Upper lobe of right lung (tissue), 1 donor: ENCODE measurements at regions not wholly inside any gene's neighbourhood (a gene's known extent, or its start where the extent isn't known, plus 50 kb on each side); places are given as distances from the start of the nearest gene placed in this dataset.

Experiments
- ATAC-seq: fragments of 200-7000 bp; cut with Tn5 transposase; one replicate; pipeline ENCODE4 v1.9.1; 2020; ENCODE audit warnings: mild to moderate bottlenecking, moderate library complexity
- DNase-seq: peaks from one replicate; pipeline ENCODE4 v3.0.0-alpha.2; 2020
- H3K27ac ChIP-seq: fragments of 200-600 bp; one replicate; pipeline ENCODE4 v1.8.0; 2022
- H3K27me3 ChIP-seq: fragments of 200-600 bp; one replicate; pipeline ENCODE4 v1.8.0; 2022; ENCODE audit warnings: mild to moderate bottlenecking
- H3K36me3 ChIP-seq: fragments of 200-600 bp; one replicate; pipeline ENCODE4 v1.8.0; 2022
- H3K4me1 ChIP-seq: fragments of 200-600 bp; one replicate; pipeline ENCODE4 v1.8.0; 2022
- H3K4me3 ChIP-seq: fragments of 200-600 bp; one replicate; pipeline ENCODE4 v1.8.0; 2022; ENCODE audit warnings: mild to moderate bottlenecking
- H3K9me3 ChIP-seq: fragments of 200-600 bp; one replicate; pipeline ENCODE4 v1.8.0; 2022
- intact Hi-C: fragments of 100-400 bp; cut with DNase I; formaldehyde crosslinking; loops from one replicate; pipeline ENCODE4 v1.11.0; 2022
- TF ChIP-seq, protein P1 (sequence below): fragments of 200-600 bp; IDR thresholded peaks from one replicate; pipeline ENCODE4 v1.8.0; 2022; ENCODE audit warnings: antibody characterized with exemption
- donor health status: DM: no; HTN: yes; CAD: no; lungs with severe emphysema.

DNA sequence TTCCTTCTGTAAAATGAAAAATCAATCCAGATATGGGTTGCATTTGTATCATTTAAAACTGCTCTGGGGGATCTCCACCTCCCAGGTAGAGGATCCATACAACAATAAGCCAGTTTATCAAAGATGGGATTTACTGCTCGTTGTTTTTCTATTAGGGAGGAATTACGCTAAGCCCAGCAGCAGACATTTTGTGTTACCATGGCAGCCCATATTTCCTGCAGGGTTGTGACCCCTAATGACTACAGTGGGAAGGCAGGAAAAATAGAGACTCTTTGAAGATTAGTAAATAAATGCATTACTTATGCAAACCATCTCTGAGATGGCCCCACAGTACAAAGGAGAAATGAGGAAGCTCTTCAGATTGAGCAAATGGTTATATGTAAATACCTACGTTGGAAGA is 253.4 kb upstream of the GPR101 start:
- no peaks in the 10 kb centered on the region for H3K36me3 ChIP-seq
- no peak overlapping the region for H3K4me3 ChIP-seq
- intact Hi-C loops: no loop called here
- no peaks in the 10 kb centered on the region for H3K4me1 ChIP-seq
- H3K27ac ChIP-seq: no peak overlapping the region
- TF ChIP-seq, protein P1, sequence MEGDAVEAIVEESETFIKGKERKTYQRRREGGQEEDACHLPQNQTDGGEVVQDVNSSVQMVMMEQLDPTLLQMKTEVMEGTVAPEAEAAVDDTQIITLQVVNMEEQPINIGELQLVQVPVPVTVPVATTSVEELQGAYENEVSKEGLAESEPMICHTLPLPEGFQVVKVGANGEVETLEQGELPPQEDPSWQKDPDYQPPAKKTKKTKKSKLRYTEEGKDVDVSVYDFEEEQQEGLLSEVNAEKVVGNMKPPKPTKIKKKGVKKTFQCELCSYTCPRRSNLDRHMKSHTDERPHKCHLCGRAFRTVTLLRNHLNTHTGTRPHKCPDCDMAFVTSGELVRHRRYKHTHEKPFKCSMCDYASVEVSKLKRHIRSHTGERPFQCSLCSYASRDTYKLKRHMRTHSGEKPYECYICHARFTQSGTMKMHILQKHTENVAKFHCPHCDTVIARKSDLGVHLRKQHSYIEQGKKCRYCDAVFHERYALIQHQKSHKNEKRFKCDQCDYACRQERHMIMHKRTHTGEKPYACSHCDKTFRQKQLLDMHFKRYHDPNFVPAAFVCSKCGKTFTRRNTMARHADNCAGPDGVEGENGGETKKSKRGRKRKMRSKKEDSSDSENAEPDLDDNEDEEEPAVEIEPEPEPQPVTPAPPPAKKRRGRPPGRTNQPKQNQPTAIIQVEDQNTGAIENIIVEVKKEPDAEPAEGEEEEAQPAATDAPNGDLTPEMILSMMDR: no peak
- no peak for DNase-seq
- H3K27me3 ChIP-seq: no peaks in the 10 kb centered on the region
- no peak for ATAC-seq
- H3K9me3 ChIP-seq: no peaks in the 10 kb centered on the region

DNA sequence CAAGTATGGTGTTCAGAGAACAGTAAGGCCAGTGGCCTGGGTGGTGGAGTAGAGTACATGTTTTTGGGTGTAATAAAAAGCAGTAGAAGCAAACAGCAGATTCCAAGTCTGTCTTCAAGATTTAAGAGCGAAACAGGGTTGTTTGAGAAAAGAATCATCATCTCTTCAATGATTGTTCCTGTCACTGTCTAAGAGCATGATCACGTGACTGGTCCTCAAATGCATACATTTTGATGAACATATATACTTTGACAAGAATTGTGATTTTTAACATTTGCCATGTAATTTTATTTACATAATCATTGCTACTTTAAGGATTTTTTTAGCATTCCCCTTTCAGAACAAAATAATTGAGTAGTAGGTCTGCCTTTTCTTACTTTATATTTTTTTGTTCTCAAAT is 252.6 kb upstream of the GPR101 start:
- intact Hi-C loops: no loop called here
- DNase-seq: no peak

DNA sequence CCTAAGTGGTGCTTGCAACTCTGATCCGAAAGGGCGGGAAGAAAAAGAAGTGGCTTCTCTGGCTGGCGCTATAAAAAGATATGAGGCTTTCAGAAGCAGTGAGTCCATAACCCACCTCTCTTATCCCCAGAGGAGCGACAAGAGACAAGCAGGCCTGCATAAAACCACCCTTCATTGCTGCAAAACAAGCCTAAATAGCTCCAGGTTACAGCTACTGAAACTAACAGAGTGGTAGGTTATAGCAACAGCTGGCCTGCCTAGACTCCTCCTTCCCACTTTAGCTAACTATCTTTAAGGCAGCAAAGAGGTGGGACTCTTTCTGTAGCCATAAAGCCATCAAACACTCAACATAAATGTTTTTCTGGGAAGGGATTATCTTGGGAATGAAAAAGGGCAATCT is 245.0 kb upstream of the GPR101 start:
- ATAC-seq (no peak), DNase-seq (no peak)
- Histone ChIP-seq H3K27me3 (no peaks in the 10 kb centered on the region), H3K36me3 (no peaks in the 10 kb centered on the region), H3K27ac (no peak overlapping the region), H3K4me3 (no peak overlapping the region), H3K9me3 (no peaks in the 10 kb centered on the region), H3K4me1 (no peaks in the 10 kb centered on the region)
- TF ChIP-seq, protein P1: no peak
- intact Hi-C loops: no loop called here

More for the DNA sequence above, 252.6 kb upstream of the GPR101 start:
- Histone ChIP-seq H3K9me3 (no peaks in the 10 kb centered on the region), H3K4me1 (no peaks in the 10 kb centered on the region), H3K27ac (no peak overlapping the region), H3K4me3 (no peak overlapping the region), H3K27me3 (no peaks in the 10 kb centered on the region), H3K36me3 (no peaks in the 10 kb centered on the region)
- TF ChIP-seq, protein P1: no peak
- no peak for ATAC-seq

DNA sequence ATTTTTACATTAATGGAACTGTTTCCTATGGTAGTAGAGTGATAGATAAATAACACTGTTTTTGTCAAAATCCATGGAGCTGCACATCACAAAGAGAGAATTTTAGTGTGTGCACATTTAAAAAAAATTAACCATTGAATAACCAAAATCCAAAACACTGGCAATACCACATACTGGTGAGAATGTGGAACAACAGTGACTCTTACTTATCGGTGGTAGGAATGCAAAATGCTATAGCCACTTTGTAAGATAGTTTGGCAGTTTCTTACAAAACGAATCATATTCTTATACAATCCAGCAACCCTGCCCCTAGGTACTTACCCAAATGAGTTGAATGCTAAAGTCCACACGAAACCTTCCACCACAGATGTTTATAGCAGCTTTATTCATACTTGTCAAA is 229.6 kb upstream of the GPR101 start:
- intact Hi-C loops: no loop called here
- TF ChIP-seq, protein P1: no peak
- H3K4me3 ChIP-seq: no peak overlapping the region
- ATAC-seq (no peak), DNase-seq (no peak)
- H3K9me3 ChIP-seq: no peaks in the 10 kb centered on the region
- no peaks in the 10 kb centered on the region for H3K36me3 ChIP-seq
- H3K4me1 ChIP-seq: no peaks in the 10 kb centered on the region
- H3K27ac ChIP-seq: no peak overlapping the region
- H3K27me3 ChIP-seq: no peaks in the 10 kb centered on the region

DNA sequence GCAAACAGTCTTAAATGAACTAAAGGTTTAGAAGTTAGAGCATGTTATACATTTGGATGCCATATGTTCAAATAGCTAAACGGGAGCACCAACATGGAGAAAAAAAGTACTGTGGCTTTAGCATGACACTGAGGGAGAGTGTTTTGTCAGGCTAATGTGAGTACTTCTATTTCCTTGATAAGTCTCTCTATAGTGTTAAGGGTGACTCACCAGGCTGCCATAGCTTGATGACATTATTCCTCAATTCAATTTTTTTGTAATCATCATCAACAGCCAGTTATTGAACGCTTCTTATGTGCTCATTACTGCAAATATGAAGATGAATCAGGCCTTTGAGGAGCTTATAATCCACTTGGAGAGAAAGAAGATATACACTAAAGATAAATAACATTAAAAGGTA is 211.4 kb upstream of the GPR101 start:
- Histone ChIP-seq H3K36me3 (no peaks in the 10 kb centered on the region), H3K4me3 (no peak overlapping the region), H3K27me3 (no peaks in the 10 kb centered on the region), H3K27ac (no peak overlapping the region), H3K9me3 (no peaks in the 10 kb centered on the region), H3K4me1 (no peaks in the 10 kb centered on the region)
- intact Hi-C loops: no loop called here
- no peak for ATAC-seq
- no peak for DNase-seq
- TF ChIP-seq, protein P1: no peak

DNA sequence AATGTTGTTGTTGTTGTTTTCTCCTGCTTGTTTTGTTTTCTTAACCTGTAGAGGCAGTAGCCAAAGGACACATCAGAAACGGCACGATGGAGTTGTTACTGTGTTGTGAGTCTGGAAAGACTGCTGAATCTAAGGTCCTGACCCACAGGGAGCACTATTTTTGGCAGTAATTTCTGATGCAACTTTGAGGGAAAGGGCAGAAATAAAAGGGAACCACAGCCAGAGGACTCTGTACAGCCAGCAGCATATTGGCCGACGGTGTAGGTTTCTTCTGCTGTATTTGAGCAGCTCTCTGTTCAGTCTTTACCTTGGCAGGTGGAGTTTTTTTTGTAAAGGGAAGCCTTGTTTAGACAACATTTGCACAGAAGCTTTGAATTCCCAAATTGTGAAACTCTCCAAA is 203.0 kb upstream of the GPR101 start:
- Histone ChIP-seq H3K9me3 (no peaks in the 10 kb centered on the region), H3K27ac (no peak overlapping the region), H3K4me3 (no peak overlapping the region), H3K36me3 (no peaks in the 10 kb centered on the region), H3K4me1 (no peaks in the 10 kb centered on the region), H3K27me3 (no peaks in the 10 kb centered on the region)
- DNase-seq (no peak), ATAC-seq (no peak)
- TF ChIP-seq, protein P1: no peak
- intact Hi-C loops: no loop called here
